Gastrocnemius medialis (tissue), 4 donors: ENCODE measurements at regions not wholly inside any gene's neighbourhood (a gene's known extent, or its start where the extent isn't known, plus 50 kb on each side); places are given as distances from the start of the nearest gene placed in this dataset.

Source experiments
- ATAC-seq, 2 donors: fragments of 150-250 bp; one replicate each; pipeline ENCODE4 v1.9.1; 2016
- DNase-seq, 2 donors: peaks; one replicate each; pipeline ENCODE4 v3.0.0-alpha.2; 2019
- H3K27ac ChIP-seq, 4 donors: fragments of 200-600 bp; sonication (generic); 1 replicate in 1 of 4; 2 replicates in 3 of 4; pipeline ENCODE4 v1.5.1; 2016 to 2018; ENCODE audit warnings: mild to moderate bottlenecking in 2 of 4, moderate library complexity in 1 of 4
- H3K27me3 ChIP-seq, 3 donors: fragments of 200-600 bp; sonication (generic) in 2 of 3; 1 replicate in 1 of 3; 2 replicates in 2 of 3; pipeline versions ENCODE4 v1.5.1 to v1.6.0; 2016 to 2019; ENCODE audit warnings: mild to moderate bottlenecking in 1 of 3, moderate library complexity in 1 of 3
- H3K36me3 ChIP-seq, 2 donors: fragments of 200-600 bp; sonication (generic) in 1 of 2; one replicate each; pipeline ENCODE4 v1.5.1; 2017 to 2018
- H3K4me1 ChIP-seq, 2 donors: fragments of 200-600 bp; sonication (generic) in 1 of 2; one replicate each; pipeline ENCODE4 v1.5.1; 2016 to 2017; ENCODE audit warnings: mild to moderate bottlenecking in 2 of 2
- H3K4me3 ChIP-seq, 4 donors: fragments of 200-600 bp; sonication (generic) in 3 of 4; 1 replicate in 1 of 4; 2 replicates in 3 of 4; pipeline ENCODE4 v1.5.1; 2016 to 2019; ENCODE audit warnings: mild to moderate bottlenecking in 2 of 4
- H3K9me3 ChIP-seq, 3 donors: fragments of 200-600 bp; sonication (generic) in 2 of 3; 1 replicate in 1 of 3; 2 replicates in 2 of 3; pipeline ENCODE4 v1.5.1; 2016 to 2019
- POLR2A ChIP-seq, 2 donors: fragments of 450-650 bp; IDR thresholded peaks; one replicate each; pipeline ENCODE4 v1.6.1; 2017; ENCODE audit warnings: antibody characterized with exemption in 2 of 2, mild to moderate bottlenecking in 2 of 2, moderate library complexity in 2 of 2
- in situ Hi-C, 4 donors: fragments of 200-750 bp; cut with MboI; loops; one replicate each; pipeline versions ENCODE4 v1.15.0 to v1.8.0; 2017; ENCODE audit warnings: low sequenced_read_pairs in 4 of 4
- intact Hi-C: fragments of 100-400 bp; cut with DNase I; formaldehyde crosslinking; loops from one replicate; pipeline ENCODE4 v1.15.1; 2023; ENCODE audit warnings: low total_unique reads
- TF ChIP-seq, protein P1 (sequence below), 5 experiments: fragments of 450-650 bp in 3 of 5; fragments of 200-600 bp in 2 of 5; sonication (generic) in 2 of 5; IDR thresholded peaks in 4 of 5; conservative IDR thresholded peaks in 1 of 5; 1 replicate in 4 of 5; 2 replicates in 1 of 5; pipeline ENCODE4 v1.5.1; 2016 to 2019; ENCODE audit warnings: antibody characterized with exemption in 5 of 5, mild to moderate bottlenecking in 3 of 5, moderate library complexity in 3 of 5

DNA sequence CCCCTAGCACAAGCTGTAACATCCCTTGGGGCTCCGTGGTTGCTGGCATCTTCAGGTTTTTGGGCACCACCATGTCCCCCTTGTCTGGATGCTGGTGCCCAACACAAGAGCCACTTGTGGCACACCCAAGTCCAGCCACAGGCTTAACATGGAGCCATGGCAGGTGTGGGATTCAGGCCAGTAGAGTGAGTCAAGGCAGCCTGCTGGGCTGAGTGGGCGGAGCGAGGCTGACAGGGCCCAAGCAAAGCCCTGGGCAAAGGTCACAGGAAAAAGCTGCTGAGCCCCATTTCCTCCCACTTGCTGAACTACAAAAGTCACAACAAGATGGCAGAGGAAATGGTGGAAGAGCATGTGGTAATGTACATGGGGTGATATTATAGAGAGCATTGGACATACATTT lies 950.7 kb upstream of the FLRT2 start:
- in situ Hi-C loops = no loop called here
- H3K27ac ChIP-seq = no peak overlapping the region
- no peaks in the 10 kb centered on the region for H3K9me3 ChIP-seq
- intact Hi-C loops = no loop called here
- ATAC-seq (no peak), DNase-seq (no peak)
- no peaks in the 10 kb centered on the region for H3K27me3 ChIP-seq
- no peaks in the 10 kb centered on the region for H3K4me1 ChIP-seq
- H3K4me3 ChIP-seq = no peak overlapping the region
- TF ChIP-seq POLR2A (IDR thresholded peaks at IDR 0.05) = no peak
- TF ChIP-seq, protein P1, sequence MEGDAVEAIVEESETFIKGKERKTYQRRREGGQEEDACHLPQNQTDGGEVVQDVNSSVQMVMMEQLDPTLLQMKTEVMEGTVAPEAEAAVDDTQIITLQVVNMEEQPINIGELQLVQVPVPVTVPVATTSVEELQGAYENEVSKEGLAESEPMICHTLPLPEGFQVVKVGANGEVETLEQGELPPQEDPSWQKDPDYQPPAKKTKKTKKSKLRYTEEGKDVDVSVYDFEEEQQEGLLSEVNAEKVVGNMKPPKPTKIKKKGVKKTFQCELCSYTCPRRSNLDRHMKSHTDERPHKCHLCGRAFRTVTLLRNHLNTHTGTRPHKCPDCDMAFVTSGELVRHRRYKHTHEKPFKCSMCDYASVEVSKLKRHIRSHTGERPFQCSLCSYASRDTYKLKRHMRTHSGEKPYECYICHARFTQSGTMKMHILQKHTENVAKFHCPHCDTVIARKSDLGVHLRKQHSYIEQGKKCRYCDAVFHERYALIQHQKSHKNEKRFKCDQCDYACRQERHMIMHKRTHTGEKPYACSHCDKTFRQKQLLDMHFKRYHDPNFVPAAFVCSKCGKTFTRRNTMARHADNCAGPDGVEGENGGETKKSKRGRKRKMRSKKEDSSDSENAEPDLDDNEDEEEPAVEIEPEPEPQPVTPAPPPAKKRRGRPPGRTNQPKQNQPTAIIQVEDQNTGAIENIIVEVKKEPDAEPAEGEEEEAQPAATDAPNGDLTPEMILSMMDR (IDR thresholded peaks at IDR 0.05 in 4 of 5, conservative IDR thresholded peaks at IDR 0.05 in 1 of 5) = no peak
- H3K36me3 ChIP-seq = no peaks in the 10 kb centered on the region

DNA sequence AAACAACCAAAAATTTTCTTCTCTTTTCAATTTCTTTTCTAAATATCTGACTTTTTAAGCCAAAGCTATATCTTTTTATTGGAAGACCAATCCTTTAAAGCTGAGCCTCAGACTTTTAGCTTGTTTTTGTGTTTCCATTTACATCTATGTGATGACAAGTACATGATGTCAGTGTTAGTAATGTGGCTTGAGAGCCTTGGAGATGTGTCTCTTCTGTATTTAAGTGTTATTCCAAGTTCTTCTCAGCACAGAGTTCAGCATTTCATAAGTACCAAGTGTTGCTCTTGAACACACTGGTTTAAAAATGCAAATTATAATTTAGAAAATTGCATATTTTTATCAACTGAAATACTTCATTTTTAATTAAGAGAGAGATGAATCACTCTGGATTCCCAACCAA lies 948.9 kb upstream of the FLRT2 start:
- no peaks in the 10 kb centered on the region for H3K9me3 ChIP-seq
- ATAC-seq (no peak), DNase-seq (no peak)
- intact Hi-C loops (no loop called here), in situ Hi-C loops (no loop called here)
- H3K4me3 ChIP-seq = no peak overlapping the region
- no peaks in the 10 kb centered on the region for H3K36me3 ChIP-seq
- no peak overlapping the region for H3K27ac ChIP-seq
- TF ChIP-seq, protein P1 (IDR thresholded peaks at IDR 0.05 in 4 of 5, conservative IDR thresholded peaks at IDR 0.05 in 1 of 5) = no peak
- TF ChIP-seq POLR2A (IDR thresholded peaks at IDR 0.05) = no peak
- H3K27me3 ChIP-seq = no peaks in the 10 kb centered on the region
- no peaks in the 10 kb centered on the region for H3K4me1 ChIP-seq

DNA sequence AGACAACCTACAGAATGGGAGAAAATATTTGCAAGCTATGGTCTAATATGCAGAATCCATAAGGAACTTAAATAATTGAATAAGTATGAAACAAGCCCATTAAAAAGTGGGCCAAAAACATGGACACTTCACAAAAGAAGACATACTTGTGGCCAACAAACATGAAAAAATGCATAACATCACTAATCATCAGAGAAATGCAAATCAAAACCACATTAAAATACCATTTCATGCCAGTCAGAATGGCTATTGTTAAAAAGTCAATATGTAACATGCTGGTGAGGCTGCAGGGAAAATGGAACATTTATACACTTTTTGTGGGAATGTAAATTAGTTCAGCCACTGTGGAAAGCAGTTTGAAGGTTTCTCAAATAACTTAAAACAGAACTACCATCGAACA lies 945.4 kb upstream of the FLRT2 start:
- no peak for ATAC-seq
- no peak for TF ChIP-seq POLR2A (IDR thresholded peaks at IDR 0.05)
- TF ChIP-seq, protein P1 (IDR thresholded peaks at IDR 0.05 in 4 of 5, conservative IDR thresholded peaks at IDR 0.05 in 1 of 5) = no peak
- in situ Hi-C loops = no loop called here
- DNase-seq = no peak
- H3K9me3 ChIP-seq = no peaks in the 10 kb centered on the region
- no peaks in the 10 kb centered on the region for H3K36me3 ChIP-seq
- intact Hi-C loops = no loop called here
- H3K4me3 ChIP-seq = no peak overlapping the region
- H3K4me1 ChIP-seq = no peaks in the 10 kb centered on the region
- no peaks in the 10 kb centered on the region for H3K27me3 ChIP-seq
- no peak overlapping the region for H3K27ac ChIP-seq

DNA sequence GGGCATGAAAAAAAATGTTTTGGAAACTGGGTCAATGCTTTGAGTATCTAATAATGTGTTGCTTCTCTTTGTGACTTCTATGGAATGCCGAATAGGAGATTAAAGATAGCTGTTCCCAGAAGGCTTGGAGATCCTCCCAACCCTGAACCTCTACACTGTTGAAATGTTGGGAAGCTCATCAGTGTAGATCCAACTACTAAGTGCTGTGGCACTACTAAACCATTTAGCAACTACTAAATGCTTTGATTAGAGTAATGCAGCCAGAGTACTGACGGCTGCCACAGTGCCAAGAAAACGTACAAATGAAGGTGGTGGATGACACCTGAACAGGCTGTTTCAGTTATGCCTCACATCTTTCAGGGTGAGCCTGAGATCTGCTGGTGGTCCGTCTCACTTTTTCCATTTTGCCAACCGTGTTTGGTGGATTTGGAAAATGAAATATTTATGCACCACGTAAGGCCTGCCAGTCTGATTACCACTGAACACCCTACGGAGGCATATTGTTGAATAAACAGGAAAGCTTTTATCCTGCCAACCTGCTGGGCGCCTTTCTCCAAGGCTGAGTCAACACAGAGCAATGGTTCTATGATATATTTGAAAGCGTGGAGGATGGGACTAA lies 938.0 kb upstream of the FLRT2 start:
- Histone ChIP-seq H3K4me3 (no peak overlapping the region), H3K36me3 (no peaks in the 10 kb centered on the region), H3K27ac (no peak overlapping the region), H3K27me3 (no peaks in the 10 kb centered on the region), H3K9me3 (no peaks in the 10 kb centered on the region), H3K4me1 (no peaks in the 10 kb centered on the region)
- intact Hi-C loops (no loop called here), in situ Hi-C loops (no loop called here)
- DNase-seq (no peak), ATAC-seq (no peak)
- TF ChIP-seq, protein P1 (IDR thresholded peaks at IDR 0.05 in 4 of 5, conservative IDR thresholded peaks at IDR 0.05 in 1 of 5) = no peak
- TF ChIP-seq POLR2A (IDR thresholded peaks at IDR 0.05) = no peak

DNA sequence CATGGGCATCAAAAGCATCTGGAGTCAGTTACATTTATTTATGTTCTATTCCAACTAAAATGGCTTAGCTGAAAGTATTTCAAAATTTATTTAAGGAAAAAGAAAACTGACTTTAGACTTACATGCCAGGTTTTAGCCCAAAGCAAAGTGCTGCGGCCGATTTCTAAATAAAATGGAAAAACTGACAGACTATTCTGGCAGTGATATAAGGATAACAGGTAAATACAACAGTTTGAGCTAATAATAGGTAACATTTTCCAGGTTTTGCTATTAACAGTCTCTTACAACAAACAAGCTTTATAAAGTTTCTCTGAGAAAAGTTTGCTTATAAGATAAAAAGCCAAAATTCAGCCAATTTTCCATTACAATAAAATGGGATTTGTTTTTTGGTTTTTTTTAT lies 937.2 kb upstream of the FLRT2 start:
- no peak for TF ChIP-seq POLR2A (IDR thresholded peaks at IDR 0.05)
- TF ChIP-seq, protein P1 (IDR thresholded peaks at IDR 0.05 in 4 of 5, conservative IDR thresholded peaks at IDR 0.05 in 1 of 5) = no peak
- Histone ChIP-seq H3K9me3 (no peaks in the 10 kb centered on the region), H3K27ac (no peak overlapping the region), H3K27me3 (no peaks in the 10 kb centered on the region), H3K4me3 (no peak overlapping the region), H3K4me1 (no peaks in the 10 kb centered on the region), H3K36me3 (no peaks in the 10 kb centered on the region)
- intact Hi-C loops = no loop called here
- in situ Hi-C loops = no loop called here
- ATAC-seq (no peak), DNase-seq (no peak)
